Retinal pigment epithelial cell (primary cell): ENCODE measurements at regions not wholly inside any gene's neighbourhood (a gene's known extent, or its start where the extent isn't known, plus 50 kb on each side); places are given as distances from the start of the nearest gene placed in this dataset.

ENCODE experiments used
- DNase-seq: peaks from one replicate; pipeline ENCODE4 v3.0.0-alpha.2; 2010; ENCODE audit warnings: low read depth
- H3K4me3 ChIP-seq: 2 replicates; pipeline ENCODE4 v1.5.1; 2011; ENCODE audit warnings: mild to moderate bottlenecking, low read length, control low read depth, moderate library complexity
- CTCF ChIP-seq: conservative IDR thresholded peaks from 2 replicates; pipeline ENCODE4 v1.5.1; 2011; ENCODE audit warnings: low read depth, low read length, control low read depth, inconsistent platforms

- no peak overlapping the region for H3K4me3 ChIP-seq
Observed at GRCh38 chr2:168300460-168300859, 53.1 kb upstream of the STK39 start.

GRCh38 chr2:168304024-168304681 is 56.8 kb upstream of the STK39 start:
- no peak overlapping the region for H3K4me3 ChIP-seq
- TF ChIP-seq CTCF, result no peak
- DNase-seq, result no peak

More at GRCh38 chr2:168300460-168300859, 53.1 kb upstream of the STK39 start:
- peak; percentile 60 for DNase-seq
- TF ChIP-seq CTCF, result no peak

GRCh38 chr2:168307379-168307778 is 60.0 kb upstream of the STK39 start:
- no peak for TF ChIP-seq CTCF

GRCh38 chr2:168310580-168310979 is 63.2 kb upstream of the STK39 start:
- H3K4me3 ChIP-seq, result no peak overlapping the region
- no peak for DNase-seq
- TF ChIP-seq CTCF, result no peak

More at GRCh38 chr2:168307379-168307778, 60.0 kb upstream of the STK39 start:
- H3K4me3 ChIP-seq, result no peak overlapping the region
- DNase-seq, result no peak

- no peak overlapping the region for H3K4me3 ChIP-seq
- no peak for DNase-seq
- no peak for TF ChIP-seq CTCF
Observed at GRCh38 chr2:168311261-168311910, 64.0 kb upstream of the STK39 start.

GRCh38 chr2:168312036-168312822 is 64.8 kb upstream of the STK39 start:
- no peak for TF ChIP-seq CTCF
- H3K4me3 ChIP-seq, result no peak overlapping the region
- no peak for DNase-seq

- H3K4me3 ChIP-seq, result no peak overlapping the region
- no peak for TF ChIP-seq CTCF
- DNase-seq, result no peak
Observed at GRCh38 chr2:168314236-168314635, 66.8 kb upstream of the STK39 start.
